Dendritic cell treated with granulocyte-macrophage colony-stimulating factor and Interleukin-4, amounts not matched to agents 40 ng/mL and 50 ng/mL, for 4 days (primary cell): ENCODE measurements at regions not wholly inside any gene's neighbourhood (a gene's known extent, or its start where the extent isn't known, plus 50 kb on each side); places are given as distances from the start of the nearest gene placed in this dataset.
"Not testable (repeated sequence)": the region's sequence is repeated elsewhere in the genome, so short reads cannot be mapped to it uniquely, and the experiment has no call there.

Experiments used
- H3K27ac Mint-ChIP-seq: one replicate; pipeline ENCODE4 v1.8.0; 2022; ENCODE audit warnings: mild to moderate bottlenecking, mixed read lengths
- H3K27me3 Mint-ChIP-seq: one replicate; pipeline ENCODE4 v1.8.0; 2022; ENCODE audit warnings: mild to moderate bottlenecking, mixed read lengths
- H3K36me3 Mint-ChIP-seq: one replicate; pipeline ENCODE4 v1.8.0; 2022; ENCODE audit warnings: low read depth, mixed read lengths
- H3K4me1 Mint-ChIP-seq: one replicate; pipeline ENCODE4 v1.8.0; 2022; ENCODE audit warnings: low read depth, mixed read lengths
- H3K4me3 Mint-ChIP-seq: one replicate; pipeline ENCODE4 v1.8.0; 2022; ENCODE audit warnings: mild to moderate bottlenecking, moderate library complexity, mixed read lengths
- H3K9me3 Mint-ChIP-seq: one replicate; pipeline ENCODE4 v1.8.0; 2022; ENCODE audit warnings: mixed read lengths
- intact Hi-C: fragments of 100-400 bp; cut with micrococcal nuclease; formaldehyde crosslinking; loops from one replicate; pipeline ENCODE4 v1.15.0; 2022

DNA sequence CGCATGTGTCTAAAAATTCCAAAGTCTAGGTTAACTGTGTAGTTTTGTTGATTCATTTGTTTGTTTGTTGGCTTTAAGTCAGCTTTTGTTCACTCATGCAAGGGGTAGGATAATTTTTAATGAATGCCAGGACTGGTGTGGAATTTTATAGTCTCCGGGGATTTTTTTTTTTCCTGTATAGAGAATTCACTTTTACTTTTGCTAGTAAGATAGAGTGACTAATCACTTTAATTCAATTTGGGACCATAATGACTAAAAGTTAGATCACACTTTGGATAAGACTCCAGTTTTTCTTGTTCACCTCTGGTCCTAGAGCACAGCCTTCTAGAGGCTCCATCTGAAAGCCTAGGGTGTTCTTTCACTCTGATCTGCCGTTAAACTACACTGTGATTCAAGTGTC lies 1690.0 kb downstream of the PCDH9 start:
- Mint-ChIP-seq H3K4me1 (no peaks in the 10 kb centered on the region), H3K27ac (no peak overlapping the region)

DNA sequence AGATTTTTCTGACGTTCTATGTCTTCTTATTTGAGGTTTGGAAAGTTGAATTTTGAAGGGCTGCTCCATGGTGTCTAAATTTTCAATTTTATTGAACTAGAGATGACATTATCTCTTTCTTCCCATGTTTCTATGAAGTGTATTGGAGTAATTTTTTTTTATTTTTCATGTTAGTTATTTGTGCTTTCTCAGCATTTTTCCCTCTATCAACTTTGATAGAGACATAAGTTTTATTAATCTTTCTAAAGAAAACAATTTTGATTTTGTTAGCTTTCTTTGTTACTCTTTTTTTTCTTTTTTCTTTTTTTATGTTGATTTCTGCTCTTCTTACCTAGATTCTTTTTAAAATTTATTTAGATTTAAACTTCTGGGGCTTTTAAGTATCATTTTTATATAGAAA lies 1694.8 kb downstream of the PCDH9 start:
- Mint-ChIP-seq H3K4me3 (no peak overlapping the region), H3K4me1 (no peaks in the 10 kb centered on the region), H3K36me3 (no peaks in the 10 kb centered on the region), H3K27ac (no peak overlapping the region), H3K9me3 (peaks cover 12% of the 10 kb centered on the region), H3K27me3 (no peaks in the 10 kb centered on the region)
- intact Hi-C loops, result no loop called here

More for the DNA sequence above, 1690.0 kb downstream of the PCDH9 start:
- Mint-ChIP-seq H3K9me3 (peaks cover 15% of the 10 kb centered on the region), H3K27me3 (no peaks in the 10 kb centered on the region), H3K4me3 (no peak overlapping the region), H3K36me3 (no peaks in the 10 kb centered on the region)
- intact Hi-C loops, result no loop called here

DNA sequence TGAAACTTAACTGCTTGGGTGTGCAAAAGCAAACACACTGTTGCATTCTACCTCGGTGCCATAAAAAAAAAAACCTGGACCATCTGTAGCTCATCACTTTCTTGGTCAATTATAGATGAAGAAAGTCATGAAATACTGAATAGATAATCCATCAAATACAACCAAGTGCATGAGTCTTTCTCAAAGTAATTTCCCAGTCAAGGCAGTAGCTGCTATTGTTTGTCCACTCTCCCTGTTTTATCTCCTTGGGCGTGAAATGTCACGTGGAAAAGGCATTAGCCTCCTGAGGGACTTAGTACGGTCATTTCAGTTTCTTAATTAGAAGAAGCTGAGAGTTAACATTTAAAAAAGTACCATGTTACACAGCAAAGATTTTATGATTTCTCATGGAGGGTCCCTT lies 1697.9 kb downstream of the PCDH9 start:
- no peaks in the 10 kb centered on the region for H3K27me3 Mint-ChIP-seq
- H3K36me3 Mint-ChIP-seq, result no peaks in the 10 kb centered on the region
- H3K27ac Mint-ChIP-seq, result no peak overlapping the region
- intact Hi-C loops, result no loop called here
- no peak overlapping the region for H3K4me3 Mint-ChIP-seq
- no peaks in the 10 kb centered on the region for H3K4me1 Mint-ChIP-seq
- H3K9me3 Mint-ChIP-seq, result no peaks in the 10 kb centered on the region

DNA sequence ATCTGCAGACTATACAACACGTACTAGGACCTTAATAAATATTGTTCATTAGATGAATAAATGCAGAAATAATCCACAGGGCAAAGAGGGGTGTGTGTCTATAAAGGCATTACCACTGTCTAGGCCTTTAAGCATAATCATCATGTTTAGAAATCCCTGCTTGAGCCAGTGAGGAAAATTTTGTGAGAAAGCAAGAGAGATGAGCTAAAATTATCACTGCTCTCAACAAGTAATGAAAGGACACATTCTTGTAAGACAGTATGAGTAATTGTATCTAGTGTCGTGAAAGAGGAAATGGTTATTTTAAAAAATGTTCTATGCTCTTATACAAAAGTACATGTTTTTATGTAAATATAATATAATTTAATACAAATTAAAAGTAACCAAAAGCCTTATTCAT lies 1699.4 kb downstream of the PCDH9 start:
- Mint-ChIP-seq H3K27ac (no peak overlapping the region), H3K9me3 (no peaks in the 10 kb centered on the region), H3K36me3 (no peaks in the 10 kb centered on the region), H3K27me3 (no peaks in the 10 kb centered on the region), H3K4me3 (no peak overlapping the region), H3K4me1 (no peaks in the 10 kb centered on the region)
- intact Hi-C loops, result no loop called here

DNA sequence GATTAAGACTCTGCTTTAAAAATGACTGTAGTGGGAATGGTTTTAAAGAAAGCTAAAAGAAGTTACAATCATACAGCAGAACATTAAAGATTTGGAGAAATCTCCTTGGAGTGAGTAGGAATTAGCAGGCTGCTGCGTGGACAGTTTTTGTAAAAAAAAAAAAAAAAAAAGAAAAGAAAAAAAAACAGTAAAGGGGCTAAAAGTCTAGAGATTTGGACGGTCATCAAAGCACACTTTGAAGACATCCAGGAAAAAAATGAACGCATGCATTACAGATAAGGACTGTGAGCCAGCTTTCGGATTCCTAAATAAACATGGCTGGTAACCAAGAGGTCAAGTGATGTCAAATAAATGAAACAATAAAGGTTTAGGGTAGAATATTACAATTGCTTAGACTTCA lies 1700.6 kb downstream of the PCDH9 start:
- peaks cover 5% of the 10 kb centered on the region for H3K9me3 Mint-ChIP-seq
- no peak overlapping the region for H3K27ac Mint-ChIP-seq
- no peak overlapping the region for H3K4me3 Mint-ChIP-seq
- H3K36me3 Mint-ChIP-seq, result no peaks in the 10 kb centered on the region
- no peaks in the 10 kb centered on the region for H3K4me1 Mint-ChIP-seq
- intact Hi-C loops, result no loop called here
- H3K27me3 Mint-ChIP-seq, result no peaks in the 10 kb centered on the region

DNA sequence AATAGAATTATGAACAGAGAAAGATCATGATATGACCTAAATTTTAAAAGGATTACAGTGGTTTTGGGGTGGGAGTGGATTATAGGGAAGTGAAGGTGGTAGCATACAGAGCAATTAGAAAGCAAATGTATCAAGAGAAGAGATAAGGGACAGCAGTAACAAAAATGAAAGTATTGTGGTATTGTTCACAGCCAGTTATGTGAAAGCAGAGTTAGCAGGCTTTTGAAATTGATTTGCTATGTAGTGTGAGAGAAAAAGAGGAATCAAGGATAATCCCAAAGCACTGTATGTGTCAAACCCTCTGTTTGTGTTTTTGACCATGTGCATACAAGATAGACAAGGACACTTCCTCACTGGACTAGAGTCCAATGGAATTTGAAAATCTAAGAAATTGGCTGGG lies 1721.4 kb downstream of the PCDH9 start:
- H3K36me3 Mint-ChIP-seq, result no peaks in the 10 kb centered on the region
- H3K4me1 Mint-ChIP-seq, result no peaks in the 10 kb centered on the region
- no peak overlapping the region for H3K27ac Mint-ChIP-seq
- intact Hi-C loops, result no loop called here
- no peaks in the 10 kb centered on the region for H3K27me3 Mint-ChIP-seq
- no peak overlapping the region for H3K4me3 Mint-ChIP-seq
- H3K9me3 Mint-ChIP-seq, result peaks cover 25% of the 10 kb centered on the region

DNA sequence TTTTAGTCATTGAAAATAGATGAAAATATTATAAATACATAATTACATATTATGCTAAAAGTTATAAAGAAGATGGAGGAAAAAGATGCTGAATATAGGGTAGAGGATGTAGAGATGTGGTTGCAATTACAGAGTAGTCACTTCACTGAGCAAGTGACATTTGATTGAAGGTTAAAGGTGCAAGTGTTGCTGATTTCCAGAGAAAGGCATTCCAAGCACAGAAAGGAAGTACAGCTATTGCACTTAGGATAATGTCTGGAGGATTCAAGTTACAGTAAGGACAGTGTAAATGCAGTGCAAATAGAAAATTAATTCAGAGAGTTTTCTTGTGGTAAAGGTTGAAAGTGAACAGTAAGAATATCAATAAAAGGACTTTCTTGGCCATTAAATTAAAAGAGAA lies 1721.8 kb downstream of the PCDH9 start:
- H3K27me3 Mint-ChIP-seq, result no peaks in the 10 kb centered on the region
- no peaks in the 10 kb centered on the region for H3K4me1 Mint-ChIP-seq
- intact Hi-C loops, result no loop called here
- H3K4me3 Mint-ChIP-seq, result no peak overlapping the region
- peaks cover 21% of the 10 kb centered on the region for H3K9me3 Mint-ChIP-seq
- H3K27ac Mint-ChIP-seq, result no peak overlapping the region
- H3K36me3 Mint-ChIP-seq, result no peaks in the 10 kb centered on the region

DNA sequence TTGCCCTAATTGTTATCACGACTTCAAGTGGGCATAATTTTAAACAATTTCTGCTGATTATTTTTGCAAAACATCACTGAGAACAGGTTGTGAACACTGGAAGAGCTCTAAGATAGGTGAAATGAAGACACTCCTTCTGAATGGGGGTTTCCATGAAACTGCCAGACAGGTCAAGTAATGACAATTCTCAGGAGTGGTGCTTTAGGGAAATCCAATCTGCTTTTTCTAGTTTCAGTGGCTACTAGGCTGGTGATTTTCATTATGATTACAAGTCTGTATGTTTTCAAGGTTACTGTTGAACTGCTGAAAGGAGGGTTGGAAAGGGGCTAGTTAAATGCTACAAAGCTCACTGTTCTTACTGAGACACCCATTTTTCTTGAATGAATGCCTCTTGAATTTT lies 1724.2 kb downstream of the PCDH9 start:
- Mint-ChIP-seq H3K4me3 (no peak overlapping the region), H3K36me3 (no peaks in the 10 kb centered on the region), H3K27ac (no peak overlapping the region), H3K9me3 (peaks cover 21% of the 10 kb centered on the region), H3K4me1 (no peaks in the 10 kb centered on the region), H3K27me3 (no peaks in the 10 kb centered on the region)
- intact Hi-C loops, result no loop called here

DNA sequence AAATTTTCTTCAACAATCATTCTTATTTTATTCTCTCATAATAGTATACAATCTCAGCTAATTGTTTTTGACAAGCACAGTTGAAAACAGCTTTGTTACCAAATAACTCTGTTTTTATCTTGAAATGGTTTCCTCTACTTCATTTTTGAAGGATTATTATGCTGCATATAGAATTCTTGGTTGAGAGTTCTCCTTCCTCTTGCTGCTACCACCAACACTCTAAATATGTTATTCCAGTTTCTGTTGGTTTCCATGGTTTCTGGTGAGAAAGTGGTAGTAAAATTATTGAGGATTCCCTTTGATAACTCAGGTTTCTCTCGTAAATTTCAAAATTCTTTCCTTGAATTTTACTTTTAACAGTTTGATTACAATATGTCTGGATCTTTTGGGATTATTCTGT lies 1725.9 kb downstream of the PCDH9 start:
- H3K4me3 Mint-ChIP-seq, result no peak overlapping the region
- H3K36me3 Mint-ChIP-seq, result no peaks in the 10 kb centered on the region
- peaks cover 21% of the 10 kb centered on the region for H3K9me3 Mint-ChIP-seq
- H3K27me3 Mint-ChIP-seq, result no peaks in the 10 kb centered on the region
- intact Hi-C loops, result no loop called here
- no peak overlapping the region for H3K27ac Mint-ChIP-seq
- no peaks in the 10 kb centered on the region for H3K4me1 Mint-ChIP-seq

DNA sequence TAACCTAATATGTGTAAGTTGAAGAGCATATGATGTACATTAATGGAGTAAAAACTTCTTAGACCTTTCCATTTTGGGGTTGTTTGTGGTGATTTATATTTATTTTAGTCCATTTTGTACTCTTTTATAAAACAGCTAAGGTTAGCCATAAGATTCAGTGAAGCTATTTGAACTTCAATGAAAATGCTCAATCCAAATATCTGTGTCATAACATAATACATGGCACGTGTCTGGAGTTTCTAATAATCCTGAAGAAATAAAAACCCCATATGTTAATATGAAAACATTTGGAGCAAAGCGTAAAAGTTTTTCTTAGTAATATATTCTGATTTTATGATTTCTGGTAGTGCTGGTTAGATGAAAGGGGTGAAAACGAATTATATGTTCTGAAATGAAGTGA lies 1729.7 kb downstream of the PCDH9 start:
- H3K4me1 Mint-ChIP-seq, result no peaks in the 10 kb centered on the region
- H3K4me3 Mint-ChIP-seq, result no peak overlapping the region
- H3K27me3 Mint-ChIP-seq, result no peaks in the 10 kb centered on the region
- no peak overlapping the region for H3K27ac Mint-ChIP-seq
- intact Hi-C loops, result no loop called here
- H3K36me3 Mint-ChIP-seq, result no peaks in the 10 kb centered on the region
- peaks cover 13% of the 10 kb centered on the region for H3K9me3 Mint-ChIP-seq

DNA sequence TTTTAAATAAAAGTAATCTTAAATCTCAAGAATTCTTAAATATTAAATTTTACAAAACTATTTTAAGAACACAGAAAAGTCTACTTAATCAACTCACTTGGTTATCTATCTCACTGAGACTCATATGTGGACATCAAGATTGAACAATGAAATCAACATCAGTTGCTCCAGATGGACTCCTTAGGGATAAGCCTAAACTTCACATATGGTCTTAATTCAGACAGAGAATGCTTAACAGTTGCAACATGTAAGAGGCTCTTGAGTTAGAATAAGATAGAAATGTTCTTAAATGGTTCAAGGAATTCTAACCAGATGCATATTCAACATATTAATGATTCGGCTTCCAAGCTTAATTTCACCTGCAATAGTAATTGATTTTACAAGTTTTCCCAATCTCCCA lies 1730.9 kb downstream of the PCDH9 start:
- H3K36me3 Mint-ChIP-seq, result no peaks in the 10 kb centered on the region
- no peaks in the 10 kb centered on the region for H3K27me3 Mint-ChIP-seq
- peaks cover 6% of the 10 kb centered on the region for H3K9me3 Mint-ChIP-seq
- H3K27ac Mint-ChIP-seq, result no peak overlapping the region
- intact Hi-C loops, result no loop called here
- H3K4me3 Mint-ChIP-seq, result no peak overlapping the region
- H3K4me1 Mint-ChIP-seq, result no peaks in the 10 kb centered on the region

DNA sequence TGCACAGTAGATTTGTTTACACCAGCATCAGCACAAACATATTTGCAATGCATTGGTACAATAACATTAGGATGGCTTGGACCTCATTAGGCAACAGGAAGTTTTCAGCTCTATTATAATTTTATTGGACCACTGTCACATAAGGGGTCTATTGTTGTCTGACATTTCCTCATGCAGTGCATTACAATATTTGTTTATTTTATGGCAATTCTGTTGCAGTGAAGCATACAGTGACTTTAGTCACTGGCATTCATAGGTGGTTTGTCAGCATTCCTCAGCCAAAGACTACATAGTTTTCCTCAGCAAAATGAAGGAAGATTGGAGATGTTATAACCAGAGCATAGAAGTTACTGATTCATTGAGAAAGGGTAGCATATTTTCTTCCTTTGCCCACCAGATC lies 1732.9 kb downstream of the PCDH9 start:
- Mint-ChIP-seq H3K27ac (no peak overlapping the region), H3K9me3 (no peaks in the 10 kb centered on the region), H3K36me3 (no peaks in the 10 kb centered on the region), H3K27me3 (no peaks in the 10 kb centered on the region), H3K4me3 (no peak overlapping the region), H3K4me1 (no peaks in the 10 kb centered on the region)
- intact Hi-C loops, result no loop called here

DNA sequence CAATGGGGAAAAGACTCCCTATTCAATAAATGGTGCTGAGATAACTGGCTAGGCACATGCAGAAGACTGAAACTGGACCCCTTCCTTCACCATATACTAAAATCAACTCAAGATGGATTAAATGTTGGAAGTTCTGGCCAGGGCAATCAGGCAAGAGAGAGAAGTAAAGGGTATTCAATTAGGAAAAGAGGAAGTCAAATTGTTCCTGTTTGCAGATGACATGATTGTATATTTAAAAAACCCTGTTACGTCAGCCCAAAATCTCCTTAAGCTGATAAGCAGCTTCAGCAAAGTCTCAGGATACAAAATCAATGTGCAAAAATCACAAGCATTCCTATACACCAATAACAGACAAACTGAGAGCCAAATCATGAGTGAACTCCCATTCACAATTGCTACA lies 1739.4 kb downstream of the PCDH9 start:
- H3K36me3 Mint-ChIP-seq, H3K9me3 Mint-ChIP-seq, H3K4me3 Mint-ChIP-seq, H3K27me3 Mint-ChIP-seq, intact Hi-C loops, H3K27ac Mint-ChIP-seq: not testable (repeated sequence)
- peaks cover 18% of the 10 kb centered on the region for H3K4me1 Mint-ChIP-seq

DNA sequence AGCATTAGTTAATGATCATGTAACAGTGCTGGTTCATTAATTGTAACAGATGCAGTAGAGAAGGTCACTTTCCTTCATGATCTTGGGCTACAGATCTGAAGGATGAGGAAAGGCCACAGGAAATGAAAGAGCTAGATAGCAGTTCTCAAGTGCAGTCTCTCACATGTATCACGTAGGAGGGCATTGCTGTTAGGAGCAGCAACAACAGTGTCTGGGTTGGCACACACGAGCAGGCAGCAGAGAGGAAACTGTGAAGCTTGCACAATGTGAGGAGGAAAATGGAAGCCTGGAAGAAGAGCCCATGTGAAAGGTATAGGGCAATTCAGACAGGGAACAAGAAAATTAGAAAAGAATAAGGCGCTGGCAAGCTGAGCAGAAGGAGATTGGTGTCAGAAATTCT lies 1741.5 kb downstream of the PCDH9 start:
- Mint-ChIP-seq H3K4me1 (peaks cover 18% of the 10 kb centered on the region), H3K36me3 (no peaks in the 10 kb centered on the region), H3K27me3 (no peaks in the 10 kb centered on the region), H3K27ac (no peak overlapping the region), H3K9me3 (peaks cover 4% of the 10 kb centered on the region), H3K4me3 (no peak overlapping the region)
- intact Hi-C loops, result no loop called here

DNA sequence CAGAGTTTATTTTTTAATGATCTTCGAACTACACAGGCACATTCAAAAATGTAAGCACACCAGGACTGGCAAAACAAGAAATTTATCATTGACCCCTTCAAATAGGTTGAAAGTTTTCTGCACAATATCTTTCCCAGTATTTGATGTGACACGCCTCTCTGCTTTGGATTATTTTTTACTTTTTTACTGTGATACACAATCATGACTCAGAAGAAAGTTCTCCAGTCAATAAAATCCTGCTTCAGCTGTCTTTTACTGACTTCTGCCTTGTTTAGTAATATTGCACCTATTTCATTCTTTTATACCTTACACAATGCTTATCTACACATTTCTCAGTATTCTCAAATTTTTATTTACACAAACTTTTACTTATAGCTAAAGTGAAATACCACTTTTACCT lies 1750.4 kb downstream of the PCDH9 start:
- Mint-ChIP-seq H3K4me3 (no peak overlapping the region), H3K27ac (no peak overlapping the region), H3K9me3 (peaks cover 12% of the 10 kb centered on the region), H3K27me3 (no peaks in the 10 kb centered on the region), H3K36me3 (no peaks in the 10 kb centered on the region), H3K4me1 (no peaks in the 10 kb centered on the region)
- intact Hi-C loops, result no loop called here

DNA sequence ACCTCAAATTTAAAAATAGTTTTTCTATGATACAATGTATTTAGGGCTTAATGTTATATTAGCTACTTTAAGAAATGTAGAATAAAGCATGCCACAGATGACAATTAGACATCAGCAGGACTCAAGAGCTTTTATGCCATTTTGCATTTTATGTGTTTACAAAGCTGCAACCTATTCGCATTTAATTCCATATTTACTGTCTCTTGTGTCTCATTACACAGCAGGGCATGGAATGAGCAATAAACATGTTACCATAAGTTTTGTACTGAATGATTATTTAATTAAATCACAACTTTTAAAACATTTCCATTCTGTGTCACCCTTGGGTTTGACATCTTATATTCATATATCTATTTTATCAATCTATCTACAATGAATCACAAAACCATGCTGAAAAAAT lies 1756.9 kb downstream of the PCDH9 start:
- Mint-ChIP-seq H3K4me3 (no peak overlapping the region), H3K27me3 (no peaks in the 10 kb centered on the region), H3K4me1 (peaks cover 21% of the 10 kb centered on the region), H3K36me3 (no peaks in the 10 kb centered on the region), H3K9me3 (peaks cover 9% of the 10 kb centered on the region), H3K27ac (no peak overlapping the region)
- intact Hi-C loops, result no loop called here
